ENCODE measurements at regions not wholly inside any gene's neighbourhood (a gene's known extent, or its start where the extent isn't known, plus 50 kb on each side); places are given as distances from the start of the nearest gene placed in this dataset.

DNA sequence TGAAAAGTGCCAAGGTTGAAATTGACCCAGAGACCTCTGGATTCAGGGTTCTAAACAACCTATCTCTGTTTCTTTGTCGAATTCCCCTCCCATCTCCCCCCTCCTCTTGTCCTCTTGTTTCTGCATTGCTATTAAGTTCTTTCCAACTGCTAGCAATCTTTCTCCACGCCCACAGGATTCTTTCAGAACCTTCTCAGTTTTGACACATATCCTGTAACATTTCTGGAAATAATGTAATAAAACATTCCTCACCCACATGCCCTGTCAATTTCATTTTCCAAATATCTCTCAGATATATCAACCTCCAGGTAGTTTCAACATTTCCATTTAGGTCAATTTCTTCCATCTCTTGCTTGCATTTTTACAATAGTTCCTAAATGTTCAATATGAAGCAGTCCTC is 1105.9 kb downstream of the ARAP2 start:
- TF ChIP-seq, protein P1, sequence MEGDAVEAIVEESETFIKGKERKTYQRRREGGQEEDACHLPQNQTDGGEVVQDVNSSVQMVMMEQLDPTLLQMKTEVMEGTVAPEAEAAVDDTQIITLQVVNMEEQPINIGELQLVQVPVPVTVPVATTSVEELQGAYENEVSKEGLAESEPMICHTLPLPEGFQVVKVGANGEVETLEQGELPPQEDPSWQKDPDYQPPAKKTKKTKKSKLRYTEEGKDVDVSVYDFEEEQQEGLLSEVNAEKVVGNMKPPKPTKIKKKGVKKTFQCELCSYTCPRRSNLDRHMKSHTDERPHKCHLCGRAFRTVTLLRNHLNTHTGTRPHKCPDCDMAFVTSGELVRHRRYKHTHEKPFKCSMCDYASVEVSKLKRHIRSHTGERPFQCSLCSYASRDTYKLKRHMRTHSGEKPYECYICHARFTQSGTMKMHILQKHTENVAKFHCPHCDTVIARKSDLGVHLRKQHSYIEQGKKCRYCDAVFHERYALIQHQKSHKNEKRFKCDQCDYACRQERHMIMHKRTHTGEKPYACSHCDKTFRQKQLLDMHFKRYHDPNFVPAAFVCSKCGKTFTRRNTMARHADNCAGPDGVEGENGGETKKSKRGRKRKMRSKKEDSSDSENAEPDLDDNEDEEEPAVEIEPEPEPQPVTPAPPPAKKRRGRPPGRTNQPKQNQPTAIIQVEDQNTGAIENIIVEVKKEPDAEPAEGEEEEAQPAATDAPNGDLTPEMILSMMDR (IDR thresholded peaks at IDR 0.05; ENCODE audit: low read length) = no peak
- TF ChIP-seq EZH2 (IDR thresholded peaks at IDR 0.05; ENCODE audit: borderline replicate concordance, low read length) = no peak

All from OCI-LY1 (cell line).